Osteoblast (primary cell): ENCODE measurements at regions not wholly inside any gene's neighbourhood (a gene's known extent, or its start where the extent isn't known, plus 50 kb on each side); places are given as distances from the start of the nearest gene placed in this dataset.

ENCODE experiments used
- DNase-seq: peaks from one replicate; pipeline ENCODE4 v3.0.0; 2011; ENCODE audit warnings: low spot score, mixed read lengths; ENCODE audit not compliant: insufficient read length; ENCODE audit errors: missing footprints
- H2AFZ ChIP-seq: 2 replicates; pipeline ENCODE4 v1.6.0; 2011; ENCODE audit warnings: mild to moderate bottlenecking, low read length
- H3K27ac ChIP-seq: 2 replicates; pipeline ENCODE4 v1.5.1; 2011; ENCODE audit warnings: mild to moderate bottlenecking, low read depth, low read length, moderate library complexity
- H3K27me3 ChIP-seq: 2 replicates; pipeline ENCODE4 v1.6.0; 2012; ENCODE audit warnings: mild to moderate bottlenecking, control low read depth, inconsistent platforms, low read length, moderate library complexity; ENCODE audit not compliant: insufficient read depth
- H3K36me3 ChIP-seq: 2 replicates; pipeline ENCODE4 v1.5.1; 2011; ENCODE audit warnings: mild to moderate bottlenecking, low read length, control low read depth, moderate library complexity; ENCODE audit not compliant: insufficient read depth
- H3K4me1 ChIP-seq: 2 replicates; pipeline ENCODE4 v1.5.1; 2011; ENCODE audit warnings: mild to moderate bottlenecking, low read length, control low read depth, moderate library complexity; ENCODE audit not compliant: insufficient read depth
- H3K4me2 ChIP-seq: 2 replicates; pipeline ENCODE4 v1.6.0; 2011; ENCODE audit warnings: mild to moderate bottlenecking, low read length; ENCODE audit not compliant: insufficient read depth
- H3K4me3 ChIP-seq: fragments of 200-600 bp; sonication (generic); 3 replicates; pipeline ENCODE4 v1.5.1; 2012; ENCODE audit warnings: mild to moderate bottlenecking, low read length, inconsistent platforms; ENCODE audit not compliant: insufficient read depth
- H3K79me2 ChIP-seq: 2 replicates; pipeline ENCODE4 v1.6.0; 2012; ENCODE audit warnings: mild to moderate bottlenecking, low read length, control low read depth, inconsistent platforms; ENCODE audit not compliant: insufficient read depth
- H3K9me3 ChIP-seq: 2 replicates; pipeline ENCODE4 v1.5.1; 2011; ENCODE audit warnings: low read depth, low read length, control low read depth
- H4K20me1 ChIP-seq: 2 replicates; pipeline ENCODE4 v1.6.0; 2012; ENCODE audit warnings: mild to moderate bottlenecking, low read length, control low read depth; ENCODE audit not compliant: insufficient read depth
- TF ChIP-seq, protein P1 (sequence below): IDR thresholded peaks from 2 replicates; pipeline ENCODE4 v1.5.1; 2011; ENCODE audit warnings: mild to moderate bottlenecking, low read depth, low read length, moderate library complexity; ENCODE audit errors: extremely low read depth

GRCh38 chr6:96683819-96684528 lies 121.0 kb downstream of the FHL5 start:
- Histone ChIP-seq H3K4me1 (no peaks in the 10 kb centered on the region), H3K79me2 (no peaks in the 10 kb centered on the region), H3K27me3 (no peaks in the 10 kb centered on the region), H4K20me1 (no peaks in the 10 kb centered on the region), H3K36me3 (no peaks in the 10 kb centered on the region), H3K9me3 (no peaks in the 10 kb centered on the region), H3K27ac (no peak overlapping the region), H2AFZ (no peak overlapping the region), H3K4me3 (no peak overlapping the region), H3K4me2 (no peak overlapping the region)
- peak; percentile 4 for DNase-seq
- TF ChIP-seq, protein P1, sequence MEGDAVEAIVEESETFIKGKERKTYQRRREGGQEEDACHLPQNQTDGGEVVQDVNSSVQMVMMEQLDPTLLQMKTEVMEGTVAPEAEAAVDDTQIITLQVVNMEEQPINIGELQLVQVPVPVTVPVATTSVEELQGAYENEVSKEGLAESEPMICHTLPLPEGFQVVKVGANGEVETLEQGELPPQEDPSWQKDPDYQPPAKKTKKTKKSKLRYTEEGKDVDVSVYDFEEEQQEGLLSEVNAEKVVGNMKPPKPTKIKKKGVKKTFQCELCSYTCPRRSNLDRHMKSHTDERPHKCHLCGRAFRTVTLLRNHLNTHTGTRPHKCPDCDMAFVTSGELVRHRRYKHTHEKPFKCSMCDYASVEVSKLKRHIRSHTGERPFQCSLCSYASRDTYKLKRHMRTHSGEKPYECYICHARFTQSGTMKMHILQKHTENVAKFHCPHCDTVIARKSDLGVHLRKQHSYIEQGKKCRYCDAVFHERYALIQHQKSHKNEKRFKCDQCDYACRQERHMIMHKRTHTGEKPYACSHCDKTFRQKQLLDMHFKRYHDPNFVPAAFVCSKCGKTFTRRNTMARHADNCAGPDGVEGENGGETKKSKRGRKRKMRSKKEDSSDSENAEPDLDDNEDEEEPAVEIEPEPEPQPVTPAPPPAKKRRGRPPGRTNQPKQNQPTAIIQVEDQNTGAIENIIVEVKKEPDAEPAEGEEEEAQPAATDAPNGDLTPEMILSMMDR: no peak

GRCh38 chr6:96682017-96682416 lies 119.1 kb downstream of the FHL5 start:
- Histone ChIP-seq H3K79me2 (no peaks in the 10 kb centered on the region), H4K20me1 (no peaks in the 10 kb centered on the region), H3K4me3 (no peak overlapping the region), H3K4me1 (no peaks in the 10 kb centered on the region), H3K9me3 (no peaks in the 10 kb centered on the region), H3K36me3 (no peaks in the 10 kb centered on the region), H3K4me2 (no peak overlapping the region), H3K27me3 (no peaks in the 10 kb centered on the region), H3K27ac (no peak overlapping the region), H2AFZ (no peak overlapping the region)
- TF ChIP-seq, protein P1: no peak
- DNase-seq: no peak

- no peaks in the 10 kb centered on the region for H3K36me3 ChIP-seq
- H3K9me3 ChIP-seq: no peaks in the 10 kb centered on the region
- no peaks in the 10 kb centered on the region for H3K79me2 ChIP-seq
- no peaks in the 10 kb centered on the region for H3K4me1 ChIP-seq
- no peak overlapping the region for H3K4me2 ChIP-seq
- no peaks in the 10 kb centered on the region for H3K27me3 ChIP-seq
- H3K4me3 ChIP-seq: no peak overlapping the region
- no peak for DNase-seq
- no peaks in the 10 kb centered on the region for H4K20me1 ChIP-seq
- no peak overlapping the region for H2AFZ ChIP-seq
- TF ChIP-seq, protein P1: no peak
- H3K27ac ChIP-seq: no peak overlapping the region
These were observed 112.7 kb downstream of the FHL5 start for GRCh38 chr6:96675597-96675996.
